CD14-positive monocyte (primary cell): ENCODE measurements at regions not wholly inside any gene's neighbourhood (a gene's known extent, or its start where the extent isn't known, plus 50 kb on each side); places are given as distances from the start of the nearest gene placed in this dataset.

Experiments
- DNase-seq, 3 donors: peaks; one replicate each; pipeline ENCODE4 v3.0.0-alpha.2; 2011 to 2022
- H2AFZ ChIP-seq: 2 replicates; pipeline ENCODE4 v1.6.0; 2012; ENCODE audit warnings: mild to moderate bottlenecking, low read depth, low read length, inconsistent platforms; ENCODE audit not compliant: insufficient read depth, poor library complexity, severe bottlenecking
- H3K27ac ChIP-seq, 2 donors: 1 replicate in 1 of 2; 2 replicates in 1 of 2; pipeline ENCODE4 v1.5.1; 2012 to 2013; ENCODE audit warnings: low read length in 2 of 2, control low read depth in 1 of 2, inconsistent platforms in 1 of 2, low read depth in 1 of 2, mild to moderate bottlenecking in 1 of 2
- H3K27me3 ChIP-seq, 2 donors: one replicate each; pipeline versions ENCODE4 v1.6.0 to v1.6.1; 2011 to 2013; ENCODE audit warnings: low read length in 2 of 2; ENCODE audit not compliant: control insufficient read depth in 2 of 2, insufficient read depth in 2 of 2
- H3K36me3 ChIP-seq, 2 donors: replicated peaks in 1 of 2; 1 replicate in 1 of 2; 2 replicates in 1 of 2; pipeline versions ENCODE4 v1.5.1 to v1.6.1; 2012 to 2013; ENCODE audit warnings: low read length in 2 of 2, control low read depth in 1 of 2, inconsistent platforms in 1 of 2, mild to moderate bottlenecking in 1 of 2; ENCODE audit not compliant: insufficient read depth in 2 of 2, control insufficient read depth in 1 of 2
- H3K4me1 ChIP-seq, 2 donors: 1 replicate in 1 of 2; 2 replicates in 1 of 2; pipeline versions ENCODE4 v1.5.1 to v1.6.1; 2012 to 2013; ENCODE audit warnings: low read length in 2 of 2, control low read depth in 1 of 2, inconsistent platforms in 1 of 2, mild to moderate bottlenecking in 1 of 2, moderate library complexity in 1 of 2; ENCODE audit not compliant: insufficient read depth in 2 of 2, control insufficient read depth in 1 of 2
- H3K4me2 ChIP-seq: replicated peaks from 2 replicates; pipeline ENCODE3; 2012; ENCODE audit warnings: low read length, moderate library complexity, mild to moderate bottlenecking; ENCODE audit not compliant: poor library complexity, severe bottlenecking; ENCODE audit errors: extremely low read depth
- H3K4me3 ChIP-seq, 3 experiments: fragments of 200-600 bp in 1 of 3; sonication (generic) in 1 of 3; replicated peaks in 1 of 3; 1 replicate in 2 of 3; 2 replicates in 1 of 3; pipeline ENCODE4 v1.5.1; 2011 to 2013; ENCODE audit warnings: low read length in 3 of 3, mild to moderate bottlenecking in 3 of 3, control low read depth in 2 of 3, low read depth in 2 of 3, inconsistent platforms in 1 of 3, moderate library complexity in 1 of 3
- H3K79me2 ChIP-seq: 2 replicates; pipeline ENCODE4 v1.6.0; 2012; ENCODE audit warnings: mild to moderate bottlenecking, control low read depth, inconsistent platforms, low read length, moderate library complexity; ENCODE audit not compliant: insufficient read depth
- H3K9ac ChIP-seq: 2 replicates; pipeline ENCODE4 v1.6.0; 2017; ENCODE audit warnings: low read length, mild to moderate bottlenecking; ENCODE audit not compliant: insufficient read depth, poor library complexity, severe bottlenecking
- H3K9me3 ChIP-seq, 2 donors: replicated peaks in 1 of 2; 1 replicate in 1 of 2; 2 replicates in 1 of 2; pipeline versions ENCODE4 v1.5.1 to v1.6.1; 2012 to 2013; ENCODE audit warnings: low read length in 2 of 2, control low read depth in 1 of 2; ENCODE audit not compliant: control insufficient read depth in 1 of 2, insufficient read depth in 1 of 2
- H4K20me1 ChIP-seq: 2 replicates; pipeline ENCODE4 v1.6.0; 2012; ENCODE audit warnings: mild to moderate bottlenecking, low read length, control low read depth, moderate library complexity; ENCODE audit not compliant: insufficient read depth
- H3K27ac Mint-ChIP-seq, 7 donors: one replicate each; pipeline ENCODE4 v1.8.0; 2020; ENCODE audit warnings: mild to moderate bottlenecking in 7 of 7, mixed read lengths in 7 of 7, moderate library complexity in 6 of 7, inconsistent platforms in 2 of 7
- H3K27me3 Mint-ChIP-seq, 3 donors: one replicate each; pipeline ENCODE4 v1.8.0; 2021 to 2022; ENCODE audit warnings: low read depth in 3 of 3, mild to moderate bottlenecking in 3 of 3, mixed read lengths in 3 of 3, moderate library complexity in 3 of 3, inconsistent platforms in 1 of 3
- H3K36me3 Mint-ChIP-seq, 2 donors: one replicate each; pipeline ENCODE4 v1.8.0; 2020; ENCODE audit warnings: mixed read lengths in 2 of 2, inconsistent platforms in 1 of 2, mild to moderate bottlenecking in 1 of 2
- H3K4me1 Mint-ChIP-seq: one replicate; pipeline ENCODE4 v1.8.0; 2020; ENCODE audit warnings: mild to moderate bottlenecking, mixed read lengths
- H3K4me3 Mint-ChIP-seq, 2 donors: one replicate each; pipeline ENCODE4 v1.8.0; 2020; ENCODE audit warnings: mild to moderate bottlenecking in 2 of 2, mixed read lengths in 2 of 2, moderate library complexity in 1 of 2
- H3K9me3 Mint-ChIP-seq, 7 donors: one replicate each; pipeline ENCODE4 v1.8.0; 2020 to 2022; ENCODE audit warnings: mixed read lengths in 7 of 7, mild to moderate bottlenecking in 6 of 7, moderate library complexity in 6 of 7, inconsistent platforms in 2 of 7
- WGBS: methylation state at CpG from one replicate; pipeline ENCODE4 v1.1.5; 2013; ENCODE audit warnings: missing lambda C conversion rate; ENCODE audit not compliant: insufficient coverage; 5-methylcytosine and 5-hydroxymethylcytosine counted together
- intact Hi-C, 2 donors: fragments of 100-400 bp; cut with micrococcal nuclease; formaldehyde crosslinking; loops; one replicate each; pipeline versions ENCODE4 v1.15.0 to v1.15.1; 2023
- TF ChIP-seq, protein P1 (sequence below): fragments of 200-600 bp; IDR thresholded peaks from one replicate; pipeline ENCODE4 v1.8.0; 2022; ENCODE audit warnings: antibody characterized with exemption, mild to moderate bottlenecking

- Histone ChIP-seq H2AFZ (no peak overlapping the region), H3K4me1 (no peaks in the 10 kb centered on the region), H3K27me3 (no peaks in the 10 kb centered on the region), H4K20me1 (no peaks in the 10 kb centered on the region), H3K27ac (no peak overlapping the region), H3K9ac (no peak overlapping the region), H3K79me2 (no peaks in the 10 kb centered on the region), H3K4me3 (no peak overlapping the region), H3K36me3 (no peaks in the 10 kb centered on the region), H3K4me2 (no peak overlapping the region), H3K9me3 (peaks cover 0 to 9% of the 10 kb centered on the region in 2 donors)
- TF ChIP-seq, protein P1, sequence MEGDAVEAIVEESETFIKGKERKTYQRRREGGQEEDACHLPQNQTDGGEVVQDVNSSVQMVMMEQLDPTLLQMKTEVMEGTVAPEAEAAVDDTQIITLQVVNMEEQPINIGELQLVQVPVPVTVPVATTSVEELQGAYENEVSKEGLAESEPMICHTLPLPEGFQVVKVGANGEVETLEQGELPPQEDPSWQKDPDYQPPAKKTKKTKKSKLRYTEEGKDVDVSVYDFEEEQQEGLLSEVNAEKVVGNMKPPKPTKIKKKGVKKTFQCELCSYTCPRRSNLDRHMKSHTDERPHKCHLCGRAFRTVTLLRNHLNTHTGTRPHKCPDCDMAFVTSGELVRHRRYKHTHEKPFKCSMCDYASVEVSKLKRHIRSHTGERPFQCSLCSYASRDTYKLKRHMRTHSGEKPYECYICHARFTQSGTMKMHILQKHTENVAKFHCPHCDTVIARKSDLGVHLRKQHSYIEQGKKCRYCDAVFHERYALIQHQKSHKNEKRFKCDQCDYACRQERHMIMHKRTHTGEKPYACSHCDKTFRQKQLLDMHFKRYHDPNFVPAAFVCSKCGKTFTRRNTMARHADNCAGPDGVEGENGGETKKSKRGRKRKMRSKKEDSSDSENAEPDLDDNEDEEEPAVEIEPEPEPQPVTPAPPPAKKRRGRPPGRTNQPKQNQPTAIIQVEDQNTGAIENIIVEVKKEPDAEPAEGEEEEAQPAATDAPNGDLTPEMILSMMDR = no peak
- no peaks in the 10 kb centered on the region for H3K4me1 Mint-ChIP-seq
- intact Hi-C loops = no loop called here
- H3K27ac Mint-ChIP-seq = no peak overlapping the region
- no peak overlapping the region for H3K4me3 Mint-ChIP-seq
- H3K36me3 Mint-ChIP-seq = no peaks in the 10 kb centered on the region
- peaks cover 6 to 19% (median 9%) of the 10 kb centered on the region in 7 donors for H3K9me3 Mint-ChIP-seq
- peaks cover 2 to 8% (median 4%) of the 10 kb centered on the region in 3 donors for H3K27me3 Mint-ChIP-seq
- 92% methylated on average over 2 of the region's 7 CpGs for WGBS
- no peak for DNase-seq
Measured at GRCh38 chr16:87134628-87134995, 182.6 kb downstream of the C16orf95 start.

- H3K4me3 ChIP-seq = no peak overlapping the region
- H3K27ac Mint-ChIP-seq = no peak overlapping the region
- intact Hi-C loops = no loop called here
- 43% methylated on average over 4 of the region's 9 CpGs for WGBS
- peaks cover 0 to 9% of the 10 kb centered on the region in 2 donors for H3K9me3 ChIP-seq
- H2AFZ ChIP-seq = no peak overlapping the region
- no peak for DNase-seq
- H3K4me3 Mint-ChIP-seq = no peak overlapping the region
- H3K27ac ChIP-seq = no peak overlapping the region
- no peaks in the 10 kb centered on the region for H4K20me1 ChIP-seq
- TF ChIP-seq, protein P1 = no peak
- H3K4me1 ChIP-seq = no peaks in the 10 kb centered on the region
- H3K27me3 ChIP-seq = no peaks in the 10 kb centered on the region
- no peaks in the 10 kb centered on the region for H3K79me2 ChIP-seq
- peaks cover 2 to 8% (median 4%) of the 10 kb centered on the region in 3 donors for H3K27me3 Mint-ChIP-seq
- H3K36me3 Mint-ChIP-seq = no peaks in the 10 kb centered on the region
- no peaks in the 10 kb centered on the region for H3K4me1 Mint-ChIP-seq
- H3K4me2 ChIP-seq = no peak overlapping the region
- peaks cover 2 to 21% (median 8%) of the 10 kb centered on the region in 7 donors for H3K9me3 Mint-ChIP-seq
- H3K9ac ChIP-seq = no peak overlapping the region
- no peaks in the 10 kb centered on the region for H3K36me3 ChIP-seq
Measured at GRCh38 chr16:87135246-87136030, 181.8 kb downstream of the C16orf95 start.
